Effector memory CD8-positive, alpha-beta T cell (primary cell): ENCODE measurements at regions not wholly inside any gene's neighbourhood (a gene's known extent, or its start where the extent isn't known, plus 50 kb on each side); places are given as distances from the start of the nearest gene placed in this dataset.
"Not testable (repeated sequence)": the region's sequence is repeated elsewhere in the genome, so short reads cannot be mapped to it uniquely, and the experiment has no call there.

Source experiments
- ATAC-seq: fragments of 150-1000 bp; cut with Tn5 transposase; replicated peaks from 2 replicates; pipeline ENCODE4 v1.10.0; 2021; ENCODE audit warnings: mild to moderate bottlenecking, moderate library complexity
- DNase-seq, 3 experiments: peaks; one replicate each; pipeline ENCODE4 v3.0.0; 2021
- H3K27ac Mint-ChIP-seq, 2 donors: one replicate each; pipeline ENCODE4 v1.8.0; 2022; ENCODE audit warnings: mild to moderate bottlenecking in 2 of 2, mixed read lengths in 2 of 2, moderate library complexity in 2 of 2
- H3K27me3 Mint-ChIP-seq, 2 donors: one replicate each; pipeline ENCODE4 v1.8.0; 2022; ENCODE audit warnings: mixed read lengths in 2 of 2
- H3K36me3 Mint-ChIP-seq: one replicate; pipeline ENCODE4 v1.8.0; 2022; ENCODE audit warnings: mild to moderate bottlenecking, moderate library complexity, mixed read lengths; ENCODE audit not compliant: insufficient read depth
- H3K4me1 Mint-ChIP-seq, 2 donors: one replicate each; pipeline ENCODE4 v1.8.0; 2022; ENCODE audit warnings: low read depth in 2 of 2, mixed read lengths in 2 of 2
- H3K4me3 Mint-ChIP-seq, 2 donors: one replicate each; pipeline ENCODE4 v1.8.0; 2022; ENCODE audit warnings: mild to moderate bottlenecking in 2 of 2, mixed read lengths in 2 of 2, moderate library complexity in 2 of 2
- H3K9me3 Mint-ChIP-seq, 2 donors: one replicate each; pipeline ENCODE4 v1.8.0; 2022; ENCODE audit warnings: mixed read lengths in 2 of 2

DNA sequence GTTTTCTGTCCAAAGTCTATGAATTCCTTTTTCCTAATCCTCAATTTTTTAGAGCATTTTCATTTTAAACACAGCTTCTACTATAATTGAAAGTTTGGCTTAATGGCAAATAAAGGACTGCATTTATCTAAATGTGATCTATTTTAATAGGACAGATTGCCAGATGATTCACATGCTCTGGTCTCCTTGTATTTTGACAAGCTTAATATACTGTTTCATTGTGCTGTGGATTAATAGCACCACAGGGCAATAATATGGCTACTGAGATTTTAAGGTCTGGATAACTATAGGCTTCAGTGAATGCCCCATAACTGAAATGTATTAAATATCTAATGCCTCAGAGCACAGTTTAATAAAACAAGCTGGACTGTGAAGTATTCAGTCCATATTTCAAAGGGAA, 1362.8 kb downstream of the XPNPEP1 start:
- ATAC-seq (no peak), DNase-seq (no peak)
- Mint-ChIP-seq H3K27me3 (no peaks in the 10 kb centered on the region), H3K4me1 (no peaks in the 10 kb centered on the region), H3K36me3 (no peaks in the 10 kb centered on the region), H3K27ac (no peak overlapping the region), H3K4me3 (no peak overlapping the region), H3K9me3 (peaks cover 9% of the 10 kb centered on the region in 2 donors)

GRCh38 chr10:108556186-108556585, 1367.1 kb downstream of the XPNPEP1 start:
- H3K4me3 Mint-ChIP-seq = no peak overlapping the region
- no peaks in the 10 kb centered on the region for H3K27me3 Mint-ChIP-seq
- ATAC-seq (no peak), DNase-seq (no peak)
- H3K9me3 Mint-ChIP-seq = peaks cover 9 to 12% of the 10 kb centered on the region in 2 donors
- no peaks in the 10 kb centered on the region for H3K36me3 Mint-ChIP-seq
- H3K27ac Mint-ChIP-seq = no peak overlapping the region
- H3K4me1 Mint-ChIP-seq = no peaks in the 10 kb centered on the region

GRCh38 chr10:108545921-108546320, 1377.4 kb downstream of the XPNPEP1 start:
- ATAC-seq = no peak
- Mint-ChIP-seq H3K9me3 (no peaks in the 10 kb centered on the region), H3K27ac (no peak overlapping the region), H3K4me3 (no peak overlapping the region), H3K36me3 (no peaks in the 10 kb centered on the region), H3K4me1 (no peaks in the 10 kb centered on the region), H3K27me3 (no peaks in the 10 kb centered on the region)
- no peak for DNase-seq

DNA sequence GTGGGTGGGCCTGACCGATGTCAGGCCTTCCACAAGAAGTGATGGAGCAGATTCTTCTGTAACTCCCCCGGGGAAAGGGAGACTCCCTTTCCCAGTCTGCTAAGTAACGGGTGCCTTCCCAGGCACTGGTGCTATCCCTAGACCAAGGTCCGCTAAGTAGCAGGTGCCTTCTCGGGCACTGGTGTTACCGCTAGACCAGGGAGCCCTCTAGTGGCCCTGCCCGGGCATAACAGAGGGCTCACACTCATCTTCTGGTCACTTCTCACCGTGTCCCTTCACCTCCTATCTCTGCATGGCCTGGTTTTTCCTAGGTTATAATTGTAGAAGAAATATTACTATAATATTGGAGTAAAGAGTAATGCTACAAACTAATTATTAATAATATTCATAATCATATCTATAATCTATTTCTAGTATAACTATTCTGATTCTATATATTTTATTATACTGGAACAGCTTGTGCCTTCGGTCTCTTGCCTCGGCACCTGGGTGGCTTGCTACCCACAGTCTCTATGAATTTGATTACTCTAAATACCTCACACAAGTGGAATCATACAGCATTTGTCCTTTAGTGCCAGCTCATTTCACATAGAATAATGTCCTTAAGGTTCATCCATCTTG, 1378.7 kb downstream of the XPNPEP1 start:
- Mint-ChIP-seq H3K27me3 (no peaks in the 10 kb centered on the region), H3K9me3 (no peaks in the 10 kb centered on the region), H3K27ac (no peak overlapping the region), H3K4me1 (no peaks in the 10 kb centered on the region), H3K4me3 (no peak overlapping the region), H3K36me3 (no peaks in the 10 kb centered on the region)
- DNase-seq = no peak
- ATAC-seq = no peak

- DNase-seq, H3K4me3 Mint-ChIP-seq, H3K27me3 Mint-ChIP-seq, H3K27ac Mint-ChIP-seq, ATAC-seq, H3K36me3 Mint-ChIP-seq, H3K4me1 Mint-ChIP-seq: not testable (repeated sequence)
- H3K9me3 Mint-ChIP-seq = peaks cover 16 to 37% of the 10 kb centered on the region in 2 donors
These were observed 1369.0 kb upstream of the SORCS1 start for GRCh38 chr10:108533551-108533950.

DNA sequence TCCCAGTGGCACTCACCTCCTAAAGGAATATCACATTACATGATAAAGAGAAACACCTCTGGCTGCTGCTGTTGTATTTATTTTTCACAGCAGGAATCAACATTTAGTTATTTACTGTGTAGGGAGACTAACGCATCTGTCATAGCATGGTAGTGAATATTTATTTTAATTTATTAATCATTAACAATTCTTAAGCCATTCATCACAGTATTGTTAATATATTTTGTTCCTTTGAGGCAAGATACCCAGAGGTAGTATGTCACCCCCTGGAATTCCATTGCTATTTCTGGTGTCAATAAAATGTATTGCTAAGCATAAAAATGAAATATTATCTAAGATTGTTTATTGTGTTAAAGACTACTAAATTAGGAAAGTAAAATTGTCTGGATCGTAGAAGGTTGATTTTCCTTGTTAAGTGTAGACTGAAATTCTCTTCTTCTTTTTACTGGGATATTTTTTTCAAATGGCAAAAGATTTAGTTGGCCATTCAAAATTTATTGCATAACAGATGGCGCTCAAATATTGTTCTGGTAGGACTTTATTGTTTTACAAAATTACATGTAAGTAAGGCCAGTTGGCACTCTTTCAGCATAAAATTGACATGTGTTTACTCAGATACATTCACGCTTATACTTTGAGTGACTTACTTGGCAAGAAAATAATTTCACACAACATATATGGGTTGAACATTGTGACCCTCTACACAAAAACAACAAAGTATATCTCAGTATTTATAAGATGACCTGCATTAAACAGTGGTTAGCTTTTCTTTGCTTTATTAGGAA, 1358.7 kb upstream of the SORCS1 start:
- Mint-ChIP-seq H3K27me3 (no peaks in the 10 kb centered on the region), H3K36me3 (no peaks in the 10 kb centered on the region), H3K4me3 (no peak overlapping the region), H3K9me3 (peaks cover 2 to 37% of the 10 kb centered on the region in 2 donors), H3K4me1 (no peaks in the 10 kb centered on the region), H3K27ac (no peak overlapping the region)
- no peak for ATAC-seq
- DNase-seq = no peak

DNA sequence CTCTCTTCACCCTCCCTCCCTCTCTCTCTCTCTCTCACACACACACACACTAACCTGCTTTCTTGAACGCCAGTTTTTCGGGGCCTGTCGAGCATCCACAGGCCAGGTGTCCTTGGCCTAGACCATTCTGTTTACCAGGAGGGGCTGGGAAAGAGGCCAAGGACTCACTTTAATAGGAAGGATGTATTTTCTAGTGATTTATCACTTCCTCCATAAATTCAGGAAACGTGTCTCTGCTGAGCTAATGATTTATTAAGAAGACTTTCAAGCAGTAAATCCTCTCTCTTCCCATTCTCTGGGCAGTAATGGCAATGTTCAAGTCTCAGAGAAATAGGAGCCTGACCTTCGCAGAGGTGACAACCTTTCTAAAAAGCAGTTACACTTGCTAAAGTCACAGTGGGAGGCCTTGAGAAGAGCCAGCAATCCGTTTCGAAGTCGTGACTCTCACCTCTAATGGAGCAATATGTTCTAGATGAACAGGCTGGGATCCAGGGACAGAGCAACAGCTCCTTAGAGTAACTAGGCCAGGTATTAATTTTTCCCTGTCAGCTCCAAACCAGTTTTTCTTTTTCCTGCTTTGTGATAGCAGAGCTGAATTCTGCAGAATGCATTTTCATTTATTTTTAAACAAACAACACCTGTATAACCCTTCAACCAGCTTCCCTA, 1357.5 kb upstream of the SORCS1 start:
- Mint-ChIP-seq H3K27ac (no peak overlapping the region), H3K4me3 (no peak overlapping the region), H3K9me3 (peaks cover 4 to 32% of the 10 kb centered on the region in 2 donors), H3K27me3 (no peaks in the 10 kb centered on the region), H3K4me1 (no peaks in the 10 kb centered on the region), H3K36me3 (no peaks in the 10 kb centered on the region)
- ATAC-seq (no peak), DNase-seq (no peak)

- Mint-ChIP-seq H3K27ac (no peak overlapping the region), H3K36me3 (no peaks in the 10 kb centered on the region), H3K4me1 (no peaks in the 10 kb centered on the region), H3K9me3 (peaks cover 9 to 11% of the 10 kb centered on the region in 2 donors), H3K4me3 (no peak overlapping the region), H3K27me3 (no peaks in the 10 kb centered on the region)
- no peak for DNase-seq
- no peak for ATAC-seq
These were observed 1351.3 kb upstream of the SORCS1 start for GRCh38 chr10:108515821-108516220.

DNA sequence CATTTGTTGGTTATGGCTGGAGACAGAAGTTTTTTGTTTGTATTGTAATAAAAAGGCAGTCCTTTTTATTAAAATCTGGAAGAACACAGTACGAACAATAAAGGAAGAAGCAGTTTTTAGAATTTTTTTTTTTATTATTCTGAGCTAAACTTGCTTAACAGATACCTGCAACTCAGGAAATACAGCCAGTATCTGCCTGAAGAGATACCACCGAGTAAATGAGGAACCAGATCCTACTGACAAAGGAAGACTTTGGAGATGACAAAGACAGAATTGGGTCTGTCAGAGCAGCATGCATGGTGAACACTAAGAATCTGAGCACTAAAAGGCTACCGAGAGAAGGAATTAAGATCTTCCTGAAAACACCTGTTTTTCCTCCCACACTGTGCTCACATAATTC, 1335.9 kb upstream of the SORCS1 start:
- H3K36me3 Mint-ChIP-seq = peaks cover 3% of the 10 kb centered on the region
- no peaks in the 10 kb centered on the region for H3K4me1 Mint-ChIP-seq
- H3K4me3 Mint-ChIP-seq = no peak overlapping the region
- H3K27me3 Mint-ChIP-seq = no peaks in the 10 kb centered on the region
- ATAC-seq (no peak), DNase-seq (no peak)
- H3K9me3 Mint-ChIP-seq = peaks cover 5 to 31% of the 10 kb centered on the region in 2 donors
- no peak overlapping the region for H3K27ac Mint-ChIP-seq

GRCh38 chr10:108496106-108496505, 1331.6 kb upstream of the SORCS1 start:
- H3K27me3 Mint-ChIP-seq = no peaks in the 10 kb centered on the region
- peaks cover 7 to 14% of the 10 kb centered on the region in 2 donors for H3K9me3 Mint-ChIP-seq
- ATAC-seq (no peak), DNase-seq (no peak)
- H3K36me3 Mint-ChIP-seq = no peaks in the 10 kb centered on the region
- no peak overlapping the region for H3K4me3 Mint-ChIP-seq
- H3K4me1 Mint-ChIP-seq = no peaks in the 10 kb centered on the region
- no peak overlapping the region for H3K27ac Mint-ChIP-seq

- no peak for ATAC-seq
- no peaks in the 10 kb centered on the region for H3K4me1 Mint-ChIP-seq
- H3K27me3 Mint-ChIP-seq = no peaks in the 10 kb centered on the region
- no peak overlapping the region for H3K27ac Mint-ChIP-seq
- no peak overlapping the region for H3K4me3 Mint-ChIP-seq
- no peaks in the 10 kb centered on the region for H3K36me3 Mint-ChIP-seq
- DNase-seq = no peak
- peaks cover 2 to 12% of the 10 kb centered on the region in 2 donors for H3K9me3 Mint-ChIP-seq
These were observed 1326.4 kb upstream of the SORCS1 start for GRCh38 chr10:108490944-108491343.

DNA sequence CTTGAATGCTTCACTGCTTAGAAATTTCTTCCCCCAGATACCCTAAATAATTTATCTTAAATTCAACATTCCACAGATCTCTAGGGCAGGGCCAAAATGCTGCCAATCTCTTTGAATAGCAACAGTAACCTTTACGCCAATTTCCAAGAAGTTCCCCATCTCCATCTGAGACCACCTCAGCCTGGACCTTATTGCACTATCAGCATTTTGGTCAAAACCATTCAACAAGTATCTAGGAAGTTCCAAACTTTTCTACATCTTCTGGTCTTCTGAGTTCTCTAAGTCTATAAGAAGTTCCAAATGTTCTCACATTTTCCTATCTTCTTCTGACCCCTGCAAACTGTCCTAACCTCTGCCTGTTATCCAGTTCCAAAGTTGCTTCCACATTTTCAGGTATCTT, 1306.9 kb upstream of the SORCS1 start:
- ATAC-seq = no peak
- no peaks in the 10 kb centered on the region for H3K4me1 Mint-ChIP-seq

DNA sequence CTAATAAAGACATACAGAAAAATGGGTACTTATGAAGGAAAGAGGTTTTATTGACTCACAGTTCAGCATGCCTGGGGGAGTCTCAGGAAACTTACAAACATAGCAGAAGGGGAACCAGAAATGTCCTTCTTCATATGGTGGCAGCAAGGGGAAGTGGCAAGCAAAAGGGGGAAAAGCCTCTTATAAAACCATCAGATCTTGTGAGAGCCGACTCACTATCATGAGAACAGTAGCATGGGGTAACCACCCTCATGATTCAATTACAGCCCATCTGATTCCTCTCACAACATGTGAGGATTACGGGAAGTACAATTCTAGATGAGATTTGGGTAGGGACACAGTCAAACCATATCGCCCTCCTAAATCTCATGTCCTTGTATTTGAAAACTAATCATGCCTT, 1305.4 kb upstream of the SORCS1 start:
- H3K4me1 Mint-ChIP-seq = no peaks in the 10 kb centered on the region
- H3K9me3 Mint-ChIP-seq = peaks cover 4 to 5% of the 10 kb centered on the region in 2 donors
- H3K4me3 Mint-ChIP-seq = no peak overlapping the region
- H3K27ac Mint-ChIP-seq = no peak overlapping the region
- no peaks in the 10 kb centered on the region for H3K36me3 Mint-ChIP-seq
- ATAC-seq = no peak
- DNase-seq = no peak
- H3K27me3 Mint-ChIP-seq = no peaks in the 10 kb centered on the region

More for the DNA sequence above, 1306.9 kb upstream of the SORCS1 start:
- no peak overlapping the region for H3K4me3 Mint-ChIP-seq
- no peak overlapping the region for H3K27ac Mint-ChIP-seq
- peaks cover 4 to 14% of the 10 kb centered on the region in 2 donors for H3K9me3 Mint-ChIP-seq
- DNase-seq = no peak
- no peaks in the 10 kb centered on the region for H3K36me3 Mint-ChIP-seq
- no peaks in the 10 kb centered on the region for H3K27me3 Mint-ChIP-seq
